SK-N-SH (cell line): ENCODE measurements at regions not wholly inside any gene's neighbourhood (a gene's known extent, or its start where the extent isn't known, plus 50 kb on each side); places are given as distances from the start of the nearest gene placed in this dataset.

Experiments used
- CTCF ChIA-PET: fragments of 300-600, 350-600 bp; formaldehyde crosslinking; extraction: SDS; loops from one replicate; lab custom pipeline; 2021; lab: Yijun Ruan, JAX
- POLR2A ChIA-PET: fragments of 350-600 bp; sonication (Branson Sonifier 250); formaldehyde crosslinking; extraction: SDS; loops from one replicate; lab custom pipeline; 2020; ENCODE audit warnings: antibody characterized with exemption, inconsistent platforms; lab: Yijun Ruan, JAX
- DNase-seq: peaks from one replicate; pipeline ENCODE4 v3.0.0; 2012
- H2AFZ ChIP-seq: fragments of 200-600 bp; sonication (generic); 2 replicates; pipeline ENCODE4 v1.8.1; 2016; ENCODE audit warnings: antibody characterized with exemption, mild to moderate bottlenecking, low read depth
- H3F3A ChIP-seq: fragments of 200-600 bp; sonication (generic); replicated peaks from 2 replicates; pipeline ENCODE3; 2016; ENCODE audit warnings: antibody characterized with exemption, mild to moderate bottlenecking; ENCODE audit not compliant: insufficient read depth
- H3K27ac ChIP-seq, 2 experiments: fragments of 200-500 bp in 1 of 2; fragments of 200-600 bp in 1 of 2; sonication (Bioruptor generic) in 1 of 2; sonication (generic), shearing (Covaris generic) in 1 of 2; 2 replicates each; pipeline versions ENCODE4 v1.5.1 to v1.6.1; 2014 to 2016; ENCODE audit warnings: low read depth in 2 of 2, inconsistent platforms in 1 of 2, low read length in 1 of 2, mild to moderate bottlenecking in 1 of 2, mixed read lengths in 1 of 2
- H3K27me3 ChIP-seq: fragments of 200-600 bp; sonication (generic), shearing (Covaris generic); 2 replicates; pipeline ENCODE4 v1.6.1; 2016; ENCODE audit warnings: mixed run types; ENCODE audit not compliant: insufficient read depth
- H3K36me3 ChIP-seq, 2 experiments: fragments of 200-500 bp in 1 of 2; fragments of 200-600 bp in 1 of 2; sonication (Bioruptor generic) in 1 of 2; sonication (generic) in 1 of 2; replicated peaks in 1 of 2; 2 replicates each; pipeline versions ENCODE3 to v1.5.1; 2014 to 2016; ENCODE audit warnings: low read length in 1 of 2, mild to moderate bottlenecking in 1 of 2; ENCODE audit not compliant: insufficient read depth in 2 of 2, control insufficient read depth in 1 of 2
- H3K4me1 ChIP-seq, 2 experiments: fragments of 200-500 bp in 1 of 2; fragments of 200-600 bp in 1 of 2; sonication (Bioruptor generic) in 1 of 2; sonication (generic), shearing (Covaris generic) in 1 of 2; 2 replicates each; pipeline versions ENCODE4 v1.5.1 to v1.6.1; 2014 to 2016; ENCODE audit warnings: low read depth in 1 of 2, low read length in 1 of 2, mixed run types in 1 of 2; ENCODE audit not compliant: insufficient read depth in 2 of 2, control insufficient read depth in 1 of 2
- H3K4me2 ChIP-seq: fragments of 200-600 bp; sonication (generic), shearing (Covaris generic); 2 replicates; pipeline ENCODE4 v1.6.1; 2017; ENCODE audit warnings: mixed run types
- H3K4me3 ChIP-seq, 2 experiments: fragments of 200-500 bp in 1 of 2; fragments of 200-600 bp in 1 of 2; sonication (Bioruptor generic) in 1 of 2; sonication (generic), shearing (Covaris generic) in 1 of 2; 2 replicates each; pipeline versions ENCODE4 v1.5.1 to v1.8.1; 2014 to 2016; ENCODE audit warnings: low read depth in 2 of 2, inconsistent platforms in 1 of 2, low read length in 1 of 2, mild to moderate bottlenecking in 1 of 2, mixed read lengths in 1 of 2, moderate library complexity in 1 of 2
- H3K79me2 ChIP-seq: fragments of 200-600 bp; sonication (generic); 2 replicates; pipeline ENCODE4 v1.8.1; 2017; ENCODE audit warnings: mild to moderate bottlenecking; ENCODE audit not compliant: insufficient read depth
- H3K9ac ChIP-seq: fragments of 200-600 bp; sonication (generic); 2 replicates; pipeline ENCODE4 v1.6.1; 2017; ENCODE audit warnings: mixed run types
- H3K9me2 ChIP-seq: fragments of 200-600 bp; sonication (generic); 2 replicates; pipeline ENCODE4 v1.6.1; 2017; ENCODE audit warnings: mixed run types
- H3K9me3 ChIP-seq: fragments of 200-600 bp; sonication (generic); 2 replicates; pipeline ENCODE4 v1.6.1; 2017; ENCODE audit warnings: mixed run types, mild to moderate bottlenecking, moderate library complexity
- H4K20me1 ChIP-seq: fragments of 200-600 bp; sonication (generic); 2 replicates; pipeline ENCODE4 v1.6.1; 2017; ENCODE audit warnings: mild to moderate bottlenecking, mixed run types; ENCODE audit not compliant: insufficient read depth
- CHD2 ChIP-seq: fragments of 150-350 bp; IDR thresholded peaks from 2 replicates; pipeline ENCODE4 v1.6.1; 2018; ENCODE audit warnings: low read length; ENCODE audit not compliant: partially characterized antibody
- ELF1 ChIP-seq: IDR thresholded peaks from 2 replicates; pipeline ENCODE4 v1.4.0; 2012
- EP300 ChIP-seq, 2 experiments: IDR thresholded peaks; 2 replicates each; pipeline versions ENCODE4 v1.4.0 to v1.6.1; 2012; ENCODE audit warnings: borderline replicate concordance in 1 of 2, low read depth in 1 of 2, low read length in 1 of 2
- EZH2phosphoT487 ChIP-seq: fragments of 200-600 bp; sonication (generic); IDR thresholded peaks from 2 replicates; pipeline ENCODE4 v1.6.1; 2017; ENCODE audit warnings: low read depth, mixed run types, mild to moderate bottlenecking, antibody characterized with exemption, moderate library complexity, borderline replicate concordance
- FOSL2 ChIP-seq: IDR thresholded peaks from 2 replicates; pipeline ENCODE4 v1.4.0; 2012; ENCODE audit warnings: low read depth, mild to moderate bottlenecking, moderate library complexity, borderline replicate concordance
- GABPA ChIP-seq: IDR thresholded peaks from 2 replicates; pipeline ENCODE4 v1.4.0; 2012; ENCODE audit warnings: low read depth, mild to moderate bottlenecking
- GATA2 ChIP-seq: sonication (generic); formaldehyde crosslinking; IDR thresholded peaks from 2 replicates; pipeline ENCODE4 v1.5.0; 2020; ENCODE audit warnings: mild to moderate bottlenecking, missing genetic modification reagents
- JUND ChIP-seq: IDR thresholded peaks from 2 replicates; pipeline ENCODE4 v1.4.0; 2012
- MEF2A ChIP-seq: IDR thresholded peaks from 2 replicates; pipeline ENCODE4 v1.4.0; 2012; ENCODE audit warnings: low read depth, borderline replicate concordance
- NFIC ChIP-seq: IDR thresholded peaks from 2 replicates; pipeline ENCODE4 v1.4.0; 2012; ENCODE audit warnings: borderline replicate concordance
- RAD21 ChIP-seq: IDR thresholded peaks from 2 replicates; pipeline ENCODE4 v1.6.1; 2012; ENCODE audit warnings: mild to moderate bottlenecking, low read length
- RXRA ChIP-seq: IDR thresholded peaks from 2 replicates; pipeline ENCODE4 v1.4.0; 2012; ENCODE audit warnings: low read depth, mild to moderate bottlenecking, borderline replicate concordance
- SIN3A ChIP-seq: IDR thresholded peaks from 2 replicates; pipeline ENCODE4 v1.6.1; 2012; ENCODE audit warnings: low read depth, mild to moderate bottlenecking, low read length, moderate library complexity, borderline replicate concordance
- TAF1 ChIP-seq: IDR thresholded peaks from 2 replicates; pipeline ENCODE4 v1.6.1; 2012; ENCODE audit warnings: low read depth, mild to moderate bottlenecking, low read length, moderate library complexity, borderline replicate concordance
- TCF12 ChIP-seq: IDR thresholded peaks from 2 replicates; pipeline ENCODE4 v1.4.0; 2012
- TEAD4 ChIP-seq: IDR thresholded peaks from 2 replicates; pipeline ENCODE4 v1.4.0; 2012; ENCODE audit warnings: mild to moderate bottlenecking, borderline replicate concordance; ENCODE audit not compliant: insufficient read depth
- YY1 ChIP-seq: IDR thresholded peaks from 2 replicates; pipeline ENCODE4 v1.4.0; 2012; ENCODE audit warnings: low read depth, mild to moderate bottlenecking
- WGBS: methylation state at CpG from one replicate; pipeline ENCODE4 v1.1.6; 2017; ENCODE audit warnings: low lambda C conversion rate; 5-methylcytosine and 5-hydroxymethylcytosine counted together
- TF ChIP-seq, protein P1 (sequence below): fragments of 150-350 bp; IDR thresholded peaks from 2 replicates; pipeline ENCODE4 v1.6.1; 2016; ENCODE audit warnings: mild to moderate bottlenecking, low read depth, low read length
- TF ChIP-seq, protein P2 (sequence below): IDR thresholded peaks from 2 replicates; pipeline ENCODE4 v1.4.0; 2012; ENCODE audit warnings: low read depth
- TF ChIP-seq, protein P3 (sequence below): fragments of 150-350 bp; IDR thresholded peaks from 2 replicates; pipeline ENCODE4 v1.6.1; 2017; ENCODE audit warnings: antibody characterized with exemption, low read length, low read depth, borderline replicate concordance
- TF ChIP-seq, protein P4 (sequence below): fragments of 200-600 bp; sonication (generic); IDR thresholded peaks from 2 replicates; pipeline ENCODE4 v1.6.1; 2017; ENCODE audit warnings: antibody characterized with exemption, mild to moderate bottlenecking, moderate library complexity
- TF ChIP-seq, protein P5 (sequence below): IDR thresholded peaks from 2 replicates; pipeline ENCODE4 v1.6.1; 2012; ENCODE audit warnings: mild to moderate bottlenecking, low read depth, low read length, moderate library complexity

DNA sequence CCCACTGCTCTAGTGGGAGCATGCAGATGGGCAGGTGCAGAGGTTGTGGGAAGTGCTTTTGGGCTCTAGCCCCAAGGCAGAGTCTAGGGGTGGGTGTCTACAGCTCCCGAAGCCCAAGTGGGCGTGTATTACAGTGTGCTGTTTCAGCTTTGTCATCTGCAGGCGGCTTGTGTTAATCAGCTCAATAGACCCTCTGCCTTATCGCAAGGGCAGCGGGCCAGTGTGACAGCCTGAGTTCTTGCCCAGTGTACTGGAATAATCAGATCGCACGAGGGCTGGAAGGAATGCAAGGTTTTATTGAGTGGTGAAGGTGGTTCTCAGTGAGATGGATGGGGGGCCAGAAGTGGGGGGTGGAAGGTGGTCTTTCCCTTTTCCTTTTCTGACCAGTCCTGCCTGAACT, 529.4 kb upstream of the AMOT start:
- Histone ChIP-seq H3K36me3 (no peaks in the 10 kb centered on the region), H3K4me1 (no peaks in the 10 kb centered on the region; a peak in 1 of 4 replicates), H3K27ac (no peak overlapping the region), H3K79me2 (no peaks in the 10 kb centered on the region), H3K9ac (no peak overlapping the region), H3F3A (no peaks in the 10 kb centered on the region), H4K20me1 (no peaks in the 10 kb centered on the region), H2AFZ (no peak overlapping the region), H3K4me3 (no peak overlapping the region), H3K4me2 (no peak overlapping the region), H3K9me2 (no peaks in the 10 kb centered on the region), H3K9me3 (no peaks in the 10 kb centered on the region), H3K27me3 (no peaks in the 10 kb centered on the region)
- no peak for DNase-seq
- TF ChIP-seq, protein P1, sequence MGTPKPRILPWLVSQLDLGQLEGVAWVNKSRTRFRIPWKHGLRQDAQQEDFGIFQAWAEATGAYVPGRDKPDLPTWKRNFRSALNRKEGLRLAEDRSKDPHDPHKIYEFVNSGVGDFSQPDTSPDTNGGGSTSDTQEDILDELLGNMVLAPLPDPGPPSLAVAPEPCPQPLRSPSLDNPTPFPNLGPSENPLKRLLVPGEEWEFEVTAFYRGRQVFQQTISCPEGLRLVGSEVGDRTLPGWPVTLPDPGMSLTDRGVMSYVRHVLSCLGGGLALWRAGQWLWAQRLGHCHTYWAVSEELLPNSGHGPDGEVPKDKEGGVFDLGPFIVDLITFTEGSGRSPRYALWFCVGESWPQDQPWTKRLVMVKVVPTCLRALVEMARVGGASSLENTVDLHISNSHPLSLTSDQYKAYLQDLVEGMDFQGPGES: no peak
- TF ChIP-seq EP300 (IDR thresholded peaks at IDR 0.05; ENCODE audit: borderline replicate concordance in 1 of 2, low read depth in 1 of 2, low read length in 1 of 2): no peak
- TF ChIP-seq TCF12: no peak
- no peak for TF ChIP-seq YY1
- TF ChIP-seq TAF1: no peak
- TF ChIP-seq, protein P2, sequence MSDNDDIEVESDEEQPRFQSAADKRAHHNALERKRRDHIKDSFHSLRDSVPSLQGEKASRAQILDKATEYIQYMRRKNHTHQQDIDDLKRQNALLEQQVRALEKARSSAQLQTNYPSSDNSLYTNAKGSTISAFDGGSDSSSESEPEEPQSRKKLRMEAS: no peak
- no peak for TF ChIP-seq MEF2A
- TF ChIP-seq, protein P3, sequence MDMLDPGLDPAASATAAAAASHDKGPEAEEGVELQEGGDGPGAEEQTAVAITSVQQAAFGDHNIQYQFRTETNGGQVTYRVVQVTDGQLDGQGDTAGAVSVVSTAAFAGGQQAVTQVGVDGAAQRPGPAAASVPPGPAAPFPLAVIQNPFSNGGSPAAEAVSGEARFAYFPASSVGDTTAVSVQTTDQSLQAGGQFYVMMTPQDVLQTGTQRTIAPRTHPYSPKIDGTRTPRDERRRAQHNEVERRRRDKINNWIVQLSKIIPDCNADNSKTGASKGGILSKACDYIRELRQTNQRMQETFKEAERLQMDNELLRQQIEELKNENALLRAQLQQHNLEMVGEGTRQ: no peak
- TF ChIP-seq RXRA: no peak
- TF ChIP-seq, protein P4, sequence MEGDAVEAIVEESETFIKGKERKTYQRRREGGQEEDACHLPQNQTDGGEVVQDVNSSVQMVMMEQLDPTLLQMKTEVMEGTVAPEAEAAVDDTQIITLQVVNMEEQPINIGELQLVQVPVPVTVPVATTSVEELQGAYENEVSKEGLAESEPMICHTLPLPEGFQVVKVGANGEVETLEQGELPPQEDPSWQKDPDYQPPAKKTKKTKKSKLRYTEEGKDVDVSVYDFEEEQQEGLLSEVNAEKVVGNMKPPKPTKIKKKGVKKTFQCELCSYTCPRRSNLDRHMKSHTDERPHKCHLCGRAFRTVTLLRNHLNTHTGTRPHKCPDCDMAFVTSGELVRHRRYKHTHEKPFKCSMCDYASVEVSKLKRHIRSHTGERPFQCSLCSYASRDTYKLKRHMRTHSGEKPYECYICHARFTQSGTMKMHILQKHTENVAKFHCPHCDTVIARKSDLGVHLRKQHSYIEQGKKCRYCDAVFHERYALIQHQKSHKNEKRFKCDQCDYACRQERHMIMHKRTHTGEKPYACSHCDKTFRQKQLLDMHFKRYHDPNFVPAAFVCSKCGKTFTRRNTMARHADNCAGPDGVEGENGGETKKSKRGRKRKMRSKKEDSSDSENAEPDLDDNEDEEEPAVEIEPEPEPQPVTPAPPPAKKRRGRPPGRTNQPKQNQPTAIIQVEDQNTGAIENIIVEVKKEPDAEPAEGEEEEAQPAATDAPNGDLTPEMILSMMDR: no peak
- ChIA-PET CTCF (no interaction called here), POLR2A (no interaction called here)
- WGBS: 50% methylated on average over 4 of the region's 7 CpGs

DNA sequence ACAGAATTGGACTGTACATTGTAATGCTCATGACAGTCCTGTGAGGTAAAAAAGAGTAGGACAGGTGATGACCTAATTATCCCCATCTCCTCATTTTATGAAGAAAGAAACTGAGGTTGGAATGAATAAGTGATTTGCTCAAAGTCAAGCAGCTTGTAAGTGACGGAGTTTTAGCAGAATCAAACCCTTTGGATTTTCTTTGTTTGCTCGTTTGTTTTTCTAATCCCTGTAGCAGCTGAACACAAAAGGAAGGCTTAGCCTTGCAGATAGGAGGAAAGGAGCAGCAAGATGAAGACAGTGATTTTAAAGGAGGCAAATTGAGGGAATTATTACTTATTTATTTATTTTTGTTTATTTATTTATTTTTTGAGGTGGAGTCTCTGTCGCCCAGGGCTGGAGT, 528.4 kb upstream of the AMOT start:
- Histone ChIP-seq H3K4me2 (no peak overlapping the region), H3K9ac (no peak overlapping the region), H2AFZ (no peak overlapping the region), H3K9me3 (no peaks in the 10 kb centered on the region), H3K36me3 (no peaks in the 10 kb centered on the region), H3K4me3 (no peak overlapping the region), H4K20me1 (no peaks in the 10 kb centered on the region), H3F3A (no peaks in the 10 kb centered on the region), H3K9me2 (no peaks in the 10 kb centered on the region), H3K27ac (no peak overlapping the region), H3K4me1 (no peaks in the 10 kb centered on the region; a peak in 1 of 4 replicates), H3K79me2 (no peaks in the 10 kb centered on the region), H3K27me3 (no peaks in the 10 kb centered on the region)
- ChIA-PET POLR2A (no interaction called here), CTCF (no interaction called here)
- 29% methylated on average over 3 of the region's 3 CpGs for WGBS
- no peak for DNase-seq
- TF ChIP-seq SIN3A: no peak
- no peak for TF ChIP-seq GABPA
- TF ChIP-seq JUND: no peak
- TF ChIP-seq ELF1: no peak
- TF ChIP-seq EZH2phosphoT487: no peak
- no peak for TF ChIP-seq TAF1
- no peak for TF ChIP-seq EP300 (IDR thresholded peaks at IDR 0.05; ENCODE audit: borderline replicate concordance in 1 of 2, low read depth in 1 of 2, low read length in 1 of 2)
- TF ChIP-seq, protein P5, sequence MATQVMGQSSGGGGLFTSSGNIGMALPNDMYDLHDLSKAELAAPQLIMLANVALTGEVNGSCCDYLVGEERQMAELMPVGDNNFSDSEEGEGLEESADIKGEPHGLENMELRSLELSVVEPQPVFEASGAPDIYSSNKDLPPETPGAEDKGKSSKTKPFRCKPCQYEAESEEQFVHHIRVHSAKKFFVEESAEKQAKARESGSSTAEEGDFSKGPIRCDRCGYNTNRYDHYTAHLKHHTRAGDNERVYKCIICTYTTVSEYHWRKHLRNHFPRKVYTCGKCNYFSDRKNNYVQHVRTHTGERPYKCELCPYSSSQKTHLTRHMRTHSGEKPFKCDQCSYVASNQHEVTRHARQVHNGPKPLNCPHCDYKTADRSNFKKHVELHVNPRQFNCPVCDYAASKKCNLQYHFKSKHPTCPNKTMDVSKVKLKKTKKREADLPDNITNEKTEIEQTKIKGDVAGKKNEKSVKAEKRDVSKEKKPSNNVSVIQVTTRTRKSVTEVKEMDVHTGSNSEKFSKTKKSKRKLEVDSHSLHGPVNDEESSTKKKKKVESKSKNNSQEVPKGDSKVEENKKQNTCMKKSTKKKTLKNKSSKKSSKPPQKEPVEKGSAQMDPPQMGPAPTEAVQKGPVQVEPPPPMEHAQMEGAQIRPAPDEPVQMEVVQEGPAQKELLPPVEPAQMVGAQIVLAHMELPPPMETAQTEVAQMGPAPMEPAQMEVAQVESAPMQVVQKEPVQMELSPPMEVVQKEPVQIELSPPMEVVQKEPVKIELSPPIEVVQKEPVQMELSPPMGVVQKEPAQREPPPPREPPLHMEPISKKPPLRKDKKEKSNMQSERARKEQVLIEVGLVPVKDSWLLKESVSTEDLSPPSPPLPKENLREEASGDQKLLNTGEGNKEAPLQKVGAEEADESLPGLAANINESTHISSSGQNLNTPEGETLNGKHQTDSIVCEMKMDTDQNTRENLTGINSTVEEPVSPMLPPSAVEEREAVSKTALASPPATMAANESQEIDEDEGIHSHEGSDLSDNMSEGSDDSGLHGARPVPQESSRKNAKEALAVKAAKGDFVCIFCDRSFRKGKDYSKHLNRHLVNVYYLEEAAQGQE: no peak
- no peak for TF ChIP-seq GATA2 (CRISPR knock-in tag)
- no peak for TF ChIP-seq CHD2
- TF ChIP-seq TEAD4: no peak
- TF ChIP-seq FOSL2: no peak
- no peak for TF ChIP-seq NFIC
- TF ChIP-seq RAD21: no peak
